ENCODE measurements at regions not wholly inside any gene's neighbourhood (a gene's known extent, or its start where the extent isn't known, plus 50 kb on each side); places are given as distances from the start of the nearest gene placed in this dataset.
"Not testable (repeated sequence)": the region's sequence is repeated elsewhere in the genome, so short reads cannot be mapped to it uniquely, and the experiment has no call there.

DNA sequence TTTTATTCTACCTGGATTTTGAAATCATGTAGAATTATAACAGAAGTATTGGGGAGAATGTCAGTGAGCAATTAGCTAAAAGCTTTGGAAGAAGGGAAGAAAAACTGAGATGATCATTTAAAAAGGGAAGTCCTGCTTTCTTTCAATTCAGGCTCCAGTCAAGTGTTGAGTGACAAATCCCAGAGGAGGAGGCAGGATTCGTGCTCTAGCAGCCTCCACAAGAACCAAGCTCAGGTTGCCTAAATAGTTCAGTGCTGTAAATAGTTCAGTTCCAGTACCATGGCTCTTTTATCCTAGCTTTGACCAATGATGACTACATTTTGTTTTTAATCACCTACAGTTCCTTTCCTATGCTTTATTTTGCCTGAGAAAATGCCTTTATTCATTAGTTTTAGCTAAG is 204.9 kb upstream of the NREP start:
- POLR2A ChIA-PET = no interaction called here
- TF ChIP-seq, protein P1, sequence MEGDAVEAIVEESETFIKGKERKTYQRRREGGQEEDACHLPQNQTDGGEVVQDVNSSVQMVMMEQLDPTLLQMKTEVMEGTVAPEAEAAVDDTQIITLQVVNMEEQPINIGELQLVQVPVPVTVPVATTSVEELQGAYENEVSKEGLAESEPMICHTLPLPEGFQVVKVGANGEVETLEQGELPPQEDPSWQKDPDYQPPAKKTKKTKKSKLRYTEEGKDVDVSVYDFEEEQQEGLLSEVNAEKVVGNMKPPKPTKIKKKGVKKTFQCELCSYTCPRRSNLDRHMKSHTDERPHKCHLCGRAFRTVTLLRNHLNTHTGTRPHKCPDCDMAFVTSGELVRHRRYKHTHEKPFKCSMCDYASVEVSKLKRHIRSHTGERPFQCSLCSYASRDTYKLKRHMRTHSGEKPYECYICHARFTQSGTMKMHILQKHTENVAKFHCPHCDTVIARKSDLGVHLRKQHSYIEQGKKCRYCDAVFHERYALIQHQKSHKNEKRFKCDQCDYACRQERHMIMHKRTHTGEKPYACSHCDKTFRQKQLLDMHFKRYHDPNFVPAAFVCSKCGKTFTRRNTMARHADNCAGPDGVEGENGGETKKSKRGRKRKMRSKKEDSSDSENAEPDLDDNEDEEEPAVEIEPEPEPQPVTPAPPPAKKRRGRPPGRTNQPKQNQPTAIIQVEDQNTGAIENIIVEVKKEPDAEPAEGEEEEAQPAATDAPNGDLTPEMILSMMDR (IDR thresholded peaks at IDR 0.05; ENCODE audit: insufficient read depth in 1 of 2, low read depth in 1 of 2, low read length in 1 of 2, severe bottlenecking in 1 of 2, unreplicated experiment in 1 of 2) = no peak
- H3K27me3 Mint-ChIP-seq (ENCODE audit: insufficient read depth, unreplicated experiment) = peaks cover 2% of the 10 kb centered on the region

DNA sequence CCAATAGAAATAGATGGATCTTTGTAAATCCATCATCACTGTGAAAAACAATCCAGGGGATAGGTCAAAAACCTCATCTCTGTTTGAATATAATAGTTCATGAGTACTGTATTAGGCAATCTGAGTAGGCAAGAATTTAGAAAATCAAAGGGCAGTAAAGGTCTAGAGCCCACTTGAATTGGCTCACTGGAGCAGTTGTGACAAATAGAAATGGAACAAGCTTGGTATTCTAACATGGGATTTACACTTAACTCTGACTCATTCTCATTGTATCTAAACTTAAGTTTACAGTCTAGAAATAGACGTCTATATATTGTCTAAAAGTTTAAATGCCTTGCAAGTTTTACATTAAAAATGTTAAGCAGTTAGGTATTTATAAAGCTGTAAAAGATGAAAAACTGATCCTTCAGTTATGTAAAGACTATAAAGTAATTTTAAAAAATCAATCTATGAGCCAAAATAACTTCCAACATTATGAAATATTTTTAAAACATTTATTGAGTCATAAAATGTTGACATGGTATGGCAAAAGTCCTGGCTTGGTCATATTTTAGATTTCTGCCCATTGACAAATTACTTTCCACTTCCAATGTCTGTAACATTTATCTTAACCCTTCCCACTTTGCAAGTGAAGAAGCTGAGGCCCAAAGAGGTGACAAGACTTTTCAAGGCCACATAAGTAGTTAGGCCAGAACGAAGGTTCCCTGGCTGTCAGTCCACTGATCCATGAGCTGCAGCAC is 203.7 kb upstream of the NREP start:
- Mint-ChIP-seq H3K27me3 (ENCODE audit: insufficient read depth, unreplicated experiment) (peaks cover 3% of the 10 kb centered on the region), H3K27ac (ENCODE audit: unreplicated experiment) (no peak overlapping the region), H3K4me1 (ENCODE audit: low read depth, unreplicated experiment) (no peaks in the 10 kb centered on the region), H3K36me3 (ENCODE audit: insufficient read depth, unreplicated experiment) (no peaks in the 10 kb centered on the region), H3K4me3 (ENCODE audit: unreplicated experiment) (no peak overlapping the region), H3K9me3 (ENCODE audit: unreplicated experiment) (no peaks in the 10 kb centered on the region)
- H3K4me1 ChIP-seq = no peaks in the 10 kb centered on the region
- POLR2A ChIA-PET = no interaction called here
- TF ChIP-seq, protein P1 (IDR thresholded peaks at IDR 0.05; ENCODE audit: insufficient read depth in 1 of 2, low read depth in 1 of 2, low read length in 1 of 2, severe bottlenecking in 1 of 2, unreplicated experiment in 1 of 2) = no peak
- H3K27me3 ChIP-seq (replicated peaks; ENCODE audit: control insufficient read depth, insufficient read depth, low read length) = no peaks in the 10 kb centered on the region
- H3K9me3 ChIP-seq = no peaks in the 10 kb centered on the region
- no peak overlapping the region for H3K4me3 ChIP-seq (ENCODE audit: low read depth, low read length)
- DNase-seq = no peak
- no peaks in the 10 kb centered on the region for H3K36me3 ChIP-seq (ENCODE audit: control insufficient read depth, insufficient read depth, low read length)
- intact Hi-C loops (cut with micrococcal nuclease; ENCODE audit: unreplicated experiment) = no loop called here
- CTCF ChIA-PET = no interaction called here
- BruUV-seq (replicated peaks) = no TSS peak

More for the DNA sequence above, 204.9 kb upstream of the NREP start:
- BruUV-seq (replicated peaks) = no TSS peak
- Histone ChIP-seq H3K9me3 (no peaks in the 10 kb centered on the region), H3K4me3 (ENCODE audit: low read depth, low read length) (no peak overlapping the region), H3K4me1 (no peaks in the 10 kb centered on the region), H3K36me3 (ENCODE audit: control insufficient read depth, insufficient read depth, low read length) (no peaks in the 10 kb centered on the region), H3K27me3 (replicated peaks; ENCODE audit: control insufficient read depth, insufficient read depth, low read length) (no peaks in the 10 kb centered on the region)
- intact Hi-C loops (cut with micrococcal nuclease; ENCODE audit: unreplicated experiment) = no loop called here
- CTCF ChIA-PET = no interaction called here
- Mint-ChIP-seq H3K27ac (ENCODE audit: unreplicated experiment) (no peak overlapping the region), H3K9me3 (ENCODE audit: unreplicated experiment) (no peaks in the 10 kb centered on the region), H3K4me1 (ENCODE audit: low read depth, unreplicated experiment) (no peaks in the 10 kb centered on the region), H3K4me3 (ENCODE audit: unreplicated experiment) (no peak overlapping the region), H3K36me3 (ENCODE audit: insufficient read depth, unreplicated experiment) (no peaks in the 10 kb centered on the region)
- DNase-seq = no peak

DNA sequence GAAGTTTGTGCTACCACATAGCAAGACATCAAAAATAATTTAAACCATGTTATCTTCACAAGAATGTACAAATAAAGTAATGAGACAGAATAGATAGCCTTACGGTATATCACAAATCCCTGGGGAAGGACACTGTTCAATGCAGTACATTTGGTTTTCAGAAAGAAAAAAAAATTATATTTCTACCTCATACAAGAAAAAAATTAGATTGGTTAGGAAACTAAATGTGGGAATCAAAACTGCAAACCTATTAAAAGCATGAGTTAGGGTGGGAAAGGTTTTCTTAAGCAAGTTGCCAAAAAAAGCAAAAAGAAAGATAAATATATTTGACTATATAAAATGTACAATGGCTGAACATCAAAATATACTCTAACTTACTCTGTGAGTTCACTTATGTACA is 201.9 kb upstream of the NREP start:
- no peaks in the 10 kb centered on the region for H3K9me3 ChIP-seq
- no TSS peak for BruUV-seq (replicated peaks)
- H3K4me3 Mint-ChIP-seq (ENCODE audit: unreplicated experiment) = no peak overlapping the region

DNA sequence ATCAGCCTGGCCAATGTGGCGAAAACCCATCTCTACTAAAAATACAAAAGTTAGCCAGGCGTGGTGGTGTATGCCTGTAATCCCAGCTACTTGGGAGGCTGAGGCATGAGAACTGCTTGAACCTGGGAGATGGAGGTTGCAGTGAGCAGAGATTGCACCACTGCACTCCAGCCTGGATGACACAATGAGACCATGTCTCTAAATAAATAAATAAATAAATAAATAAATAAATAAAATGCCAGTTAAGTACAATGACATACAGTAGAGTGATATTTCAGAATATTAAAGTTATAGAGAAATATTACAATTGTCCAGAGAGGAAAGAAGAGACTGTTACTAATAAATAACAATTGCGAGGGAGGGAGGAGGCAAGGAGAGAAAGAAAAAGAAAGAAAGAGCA is 199.8 kb upstream of the NREP start:
- H3K36me3 Mint-ChIP-seq (ENCODE audit: insufficient read depth, unreplicated experiment); H3K9me3 Mint-ChIP-seq (ENCODE audit: unreplicated experiment); H3K27me3 ChIP-seq (replicated peaks; ENCODE audit: control insufficient read depth, insufficient read depth, low read length); DNase-seq; H3K4me1 Mint-ChIP-seq (ENCODE audit: low read depth, unreplicated experiment); H3K36me3 ChIP-seq (ENCODE audit: control insufficient read depth, insufficient read depth, low read length); H3K4me3 Mint-ChIP-seq (ENCODE audit: unreplicated experiment); H3K27me3 Mint-ChIP-seq (ENCODE audit: insufficient read depth, unreplicated experiment); H3K27ac Mint-ChIP-seq (ENCODE audit: unreplicated experiment); BruUV-seq (replicated peaks); CTCF ChIA-PET; POLR2A ChIA-PET; intact Hi-C loops (cut with micrococcal nuclease; ENCODE audit: unreplicated experiment); H3K9me3 ChIP-seq; H3K4me1 ChIP-seq; H3K4me3 ChIP-seq (ENCODE audit: low read depth, low read length): not testable (repeated sequence)

More for the DNA sequence above, 201.9 kb upstream of the NREP start:
- H3K27ac Mint-ChIP-seq (ENCODE audit: unreplicated experiment) = no peak overlapping the region
- no peaks in the 10 kb centered on the region for H3K9me3 Mint-ChIP-seq (ENCODE audit: unreplicated experiment)
- POLR2A ChIA-PET = no interaction called here
- Histone ChIP-seq H3K36me3 (ENCODE audit: control insufficient read depth, insufficient read depth, low read length) (no peaks in the 10 kb centered on the region), H3K4me1 (no peaks in the 10 kb centered on the region), H3K4me3 (ENCODE audit: low read depth, low read length) (no peak overlapping the region), H3K27me3 (replicated peaks; ENCODE audit: control insufficient read depth, insufficient read depth, low read length) (no peaks in the 10 kb centered on the region)
- peaks cover 3% of the 10 kb centered on the region for H3K27me3 Mint-ChIP-seq (ENCODE audit: insufficient read depth, unreplicated experiment)
- TF ChIP-seq, protein P1 (IDR thresholded peaks at IDR 0.05; ENCODE audit: insufficient read depth in 1 of 2, low read depth in 1 of 2, low read length in 1 of 2, severe bottlenecking in 1 of 2, unreplicated experiment in 1 of 2) = no peak
- H3K4me1 Mint-ChIP-seq (ENCODE audit: low read depth, unreplicated experiment) = no peaks in the 10 kb centered on the region
- H3K36me3 Mint-ChIP-seq (ENCODE audit: insufficient read depth, unreplicated experiment) = no peaks in the 10 kb centered on the region
- CTCF ChIA-PET = no interaction called here
- intact Hi-C loops (cut with micrococcal nuclease; ENCODE audit: unreplicated experiment) = no loop called here
- DNase-seq = no peak

All from Caco-2 (cell line).